Trophoblast cell (in vitro differentiated cells and primary cell): ENCODE measurements at regions not wholly inside any gene's neighbourhood (a gene's known extent, or its start where the extent isn't known, plus 50 kb on each side); places are given as distances from the start of the nearest gene placed in this dataset.

Experiments
- DNase-seq, 2 donors: peaks; one replicate each; pipeline ENCODE4 v3.0.0-alpha.2; 2016
- H2AFZ ChIP-seq: 2 replicates; pipeline ENCODE4 v1.6.1; 2013; ENCODE audit warnings: low read length, moderate library complexity, mild to moderate bottlenecking; ENCODE audit not compliant: insufficient read depth, poor library complexity
- H2AK5ac ChIP-seq: 2 replicates; pipeline ENCODE4 v1.6.1; 2013; ENCODE audit warnings: mild to moderate bottlenecking, low read length
- H2BK120ac ChIP-seq: 2 replicates; pipeline ENCODE4 v1.6.1; 2013; ENCODE audit warnings: low read length, mild to moderate bottlenecking, moderate library complexity; ENCODE audit not compliant: insufficient read depth, poor library complexity
- H2BK12ac ChIP-seq: 2 replicates; pipeline ENCODE4 v1.6.1; 2013; ENCODE audit warnings: mild to moderate bottlenecking, low read length, moderate library complexity
- H2BK5ac ChIP-seq: 2 replicates; pipeline ENCODE4 v1.6.1; 2013; ENCODE audit warnings: low read length, low read depth, moderate library complexity, mild to moderate bottlenecking; ENCODE audit not compliant: poor library complexity
- H3K14ac ChIP-seq: 2 replicates; pipeline ENCODE4 v1.6.1; 2013; ENCODE audit warnings: mild to moderate bottlenecking, low read length
- H3K18ac ChIP-seq: 2 replicates; pipeline ENCODE4 v1.6.1; 2013; ENCODE audit warnings: mild to moderate bottlenecking, low read length
- H3K23ac ChIP-seq: 2 replicates; pipeline ENCODE4 v1.6.1; 2013; ENCODE audit warnings: low read length
- H3K27ac ChIP-seq: 2 replicates; pipeline ENCODE4 v1.5.1; 2013; ENCODE audit warnings: low read depth, mild to moderate bottlenecking, inconsistent platforms, low read length, moderate library complexity
- H3K27me3 ChIP-seq: 2 replicates; pipeline ENCODE4 v1.6.1; 2013; ENCODE audit warnings: inconsistent platforms, mild to moderate bottlenecking, low read length, moderate library complexity; ENCODE audit not compliant: insufficient read depth
- H3K36me3 ChIP-seq, 2 experiments: 1 replicate in 1 of 2; 2 replicates in 1 of 2; pipeline ENCODE4 v1.6.1; 2013; ENCODE audit warnings: low read length in 2 of 2, mild to moderate bottlenecking in 2 of 2, moderate library complexity in 1 of 2; ENCODE audit not compliant: insufficient read depth in 2 of 2, control insufficient read depth in 1 of 2
- H3K4ac ChIP-seq: 2 replicates; pipeline ENCODE4 v1.6.1; 2013; ENCODE audit warnings: low read depth, mild to moderate bottlenecking, low read length, moderate library complexity
- H3K4me1 ChIP-seq, 2 experiments: 1 replicate in 1 of 2; 2 replicates in 1 of 2; pipeline ENCODE4 v1.6.1; 2013; ENCODE audit warnings: low read length in 2 of 2, mild to moderate bottlenecking in 2 of 2, moderate library complexity in 1 of 2; ENCODE audit not compliant: insufficient read depth in 2 of 2, control insufficient read depth in 1 of 2
- H3K4me2 ChIP-seq: 2 replicates; pipeline ENCODE4 v1.6.1; 2013; ENCODE audit warnings: inconsistent platforms, mild to moderate bottlenecking, low read length, moderate library complexity
- H3K4me3 ChIP-seq: 2 replicates; pipeline ENCODE4 v1.5.1; 2013; ENCODE audit warnings: mild to moderate bottlenecking, low read depth, low read length, inconsistent platforms
- H3K79me1 ChIP-seq: one replicate; pipeline ENCODE4 v1.6.1; 2013; ENCODE audit warnings: low read length
- H3K79me2 ChIP-seq: 2 replicates; pipeline ENCODE4 v1.6.1; 2013; ENCODE audit warnings: low read length, mild to moderate bottlenecking; ENCODE audit not compliant: control insufficient read depth, insufficient read depth, poor library complexity
- H3K9ac ChIP-seq: 2 replicates; pipeline ENCODE4 v1.6.1; 2013; ENCODE audit warnings: mild to moderate bottlenecking, low read length
- H3K9me3 ChIP-seq: 2 replicates; pipeline ENCODE4 v1.6.1; 2013; ENCODE audit warnings: low read depth, mild to moderate bottlenecking, control low read depth, inconsistent platforms, low read length; ENCODE audit not compliant: insufficient read depth
- H4K12ac ChIP-seq: 2 replicates; pipeline ENCODE4 v1.6.1; 2013; ENCODE audit warnings: low read depth, mild to moderate bottlenecking, low read length, moderate library complexity
- H4K8ac ChIP-seq: 2 replicates; pipeline ENCODE4 v1.6.1; 2013; ENCODE audit warnings: low read depth, mild to moderate bottlenecking, low read length, moderate library complexity
- H4K91ac ChIP-seq: one replicate; pipeline ENCODE4 v1.6.1; 2013; ENCODE audit warnings: low read depth, mild to moderate bottlenecking, low read length, moderate library complexity
- whole genome bisulfite sequencing: extraction: QIAGEN DNeasy Blood & Tissue Kit; methylation state at CpG from one replicate; pipeline ENCODE4 v1.1.7; 2013; ENCODE audit warnings: missing lambda C conversion rate; ENCODE audit not compliant: insufficient read length, insufficient coverage; ENCODE audit errors: extremely low coverage; 5-methylcytosine and 5-hydroxymethylcytosine counted together

DNA sequence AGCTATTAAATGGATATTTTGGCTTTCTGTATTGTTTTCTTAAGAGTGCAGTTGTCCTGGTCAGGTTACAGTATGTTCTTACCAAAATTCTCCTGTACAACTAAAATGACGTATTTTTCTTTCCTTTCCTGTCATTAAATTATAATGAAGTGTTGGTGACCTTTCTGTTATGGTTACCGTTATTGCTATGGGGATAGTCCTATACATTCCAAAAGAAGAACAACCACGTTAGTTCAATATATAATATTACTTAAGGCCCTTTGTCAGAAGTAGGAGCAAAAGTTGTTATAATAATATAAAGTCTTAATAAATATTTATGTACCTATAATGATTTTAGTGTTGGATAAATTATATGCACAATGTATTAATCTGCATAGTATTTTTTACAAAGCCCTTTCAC lies 82.4 kb upstream of the NREP start:
- H4K12ac ChIP-seq, result no peak overlapping the region
- no peaks in the 10 kb centered on the region for H3K36me3 ChIP-seq
- H4K91ac ChIP-seq, result no peak overlapping the region
- no peaks in the 10 kb centered on the region for H3K79me1 ChIP-seq
- WGBS, result no CpG with 5 or more reads among the region's 3 CpGs
- H4K8ac ChIP-seq, result no peak overlapping the region
- no peaks in the 10 kb centered on the region for H3K9me3 ChIP-seq
- no peak overlapping the region for H3K9ac ChIP-seq
- H3K79me2 ChIP-seq, result no peaks in the 10 kb centered on the region
- no peak overlapping the region for H3K14ac ChIP-seq
- no peaks in the 10 kb centered on the region for H3K4me1 ChIP-seq
- H3K27ac ChIP-seq, result no peak overlapping the region
- no peaks in the 10 kb centered on the region for H3K27me3 ChIP-seq
- H2BK12ac ChIP-seq, result no peak overlapping the region
- no peak overlapping the region for H3K23ac ChIP-seq
- no peak for DNase-seq
- H2BK5ac ChIP-seq, result no peak overlapping the region
- no peak overlapping the region for H2AK5ac ChIP-seq
- no peak overlapping the region for H3K4ac ChIP-seq
- no peak overlapping the region for H3K4me3 ChIP-seq
- H3K4me2 ChIP-seq, result no peak overlapping the region
- no peak overlapping the region for H2AFZ ChIP-seq
- H2BK120ac ChIP-seq, result no peak overlapping the region
- no peak overlapping the region for H3K18ac ChIP-seq

GRCh38 chr5:111836426-111836825 lies 79.4 kb upstream of the NREP start:
- H3K4me1 ChIP-seq, result no peaks in the 10 kb centered on the region
- H3K4me3 ChIP-seq, result no peak overlapping the region
- no peaks in the 10 kb centered on the region for H3K79me1 ChIP-seq
- peak; percentile 6 to 26 for DNase-seq
- H3K36me3 ChIP-seq, result no peaks in the 10 kb centered on the region
- H2BK12ac ChIP-seq, result no peak overlapping the region
- H3K27ac ChIP-seq, result no peak overlapping the region
- no peak overlapping the region for H2AFZ ChIP-seq
- no peak overlapping the region for H4K8ac ChIP-seq
- H2AK5ac ChIP-seq, result no peak overlapping the region
- H2BK120ac ChIP-seq, result no peak overlapping the region
- no peak overlapping the region for H3K9ac ChIP-seq
- no peaks in the 10 kb centered on the region for H3K9me3 ChIP-seq
- no peak overlapping the region for H3K23ac ChIP-seq
- no peak overlapping the region for H4K12ac ChIP-seq
- H3K18ac ChIP-seq, result no peak overlapping the region
- H2BK5ac ChIP-seq, result no peak overlapping the region
- no peak overlapping the region for H3K4ac ChIP-seq
- H3K27me3 ChIP-seq, result no peaks in the 10 kb centered on the region
- H4K91ac ChIP-seq, result no peak overlapping the region
- H3K14ac ChIP-seq, result no peak overlapping the region
- H3K4me2 ChIP-seq, result no peak overlapping the region
- no peaks in the 10 kb centered on the region for H3K79me2 ChIP-seq

GRCh38 chr5:111834926-111835599 lies 78.1 kb upstream of the NREP start:
- H3K18ac ChIP-seq, result no peak overlapping the region
- H3K27me3 ChIP-seq, result no peaks in the 10 kb centered on the region
- no peak overlapping the region for H4K12ac ChIP-seq
- H2BK12ac ChIP-seq, result no peak overlapping the region
- no peak overlapping the region for H3K9ac ChIP-seq
- no peaks in the 10 kb centered on the region for H3K79me1 ChIP-seq
- H3K14ac ChIP-seq, result no peak overlapping the region
- no peak overlapping the region for H2BK5ac ChIP-seq
- H2AK5ac ChIP-seq, result no peak overlapping the region
- no peaks in the 10 kb centered on the region for H3K36me3 ChIP-seq
- H3K4ac ChIP-seq, result no peak overlapping the region
- no peak overlapping the region for H3K4me2 ChIP-seq
- DNase-seq, result no peak
- H4K8ac ChIP-seq, result no peak overlapping the region
- no peak overlapping the region for H3K23ac ChIP-seq
- no peak overlapping the region for H2AFZ ChIP-seq
- no peak overlapping the region for H2BK120ac ChIP-seq
- H3K79me2 ChIP-seq, result no peaks in the 10 kb centered on the region
- no peak overlapping the region for H4K91ac ChIP-seq
- H3K9me3 ChIP-seq, result no peaks in the 10 kb centered on the region
- no peaks in the 10 kb centered on the region for H3K4me1 ChIP-seq
- WGBS, result no CpG with 5 or more reads among the region's 2 CpGs
- H3K27ac ChIP-seq, result no peak overlapping the region
- H3K4me3 ChIP-seq, result no peak overlapping the region

- Histone ChIP-seq H3K27ac (no peak overlapping the region), H3K27me3 (no peaks in the 10 kb centered on the region), H4K8ac (no peak overlapping the region), H2AFZ (no peak overlapping the region), H3K18ac (no peak overlapping the region), H3K79me2 (no peaks in the 10 kb centered on the region), H3K4me2 (no peak overlapping the region), H3K36me3 (no peaks in the 10 kb centered on the region), H2BK120ac (no peak overlapping the region), H3K23ac (no peak overlapping the region), H3K4ac (no peak overlapping the region), H2BK12ac (no peak overlapping the region), H3K79me1 (no peaks in the 10 kb centered on the region), H4K12ac (no peak overlapping the region), H3K4me3 (no peak overlapping the region), H3K14ac (no peak overlapping the region), H3K9ac (no peak overlapping the region), H2BK5ac (no peak overlapping the region), H3K9me3 (peaks cover 3% of the 10 kb centered on the region), H4K91ac (no peak overlapping the region), H2AK5ac (no peak overlapping the region), H3K4me1 (no peaks in the 10 kb centered on the region)
- no CpG with 5 or more reads among the region's 1 CpG for WGBS
- peak in 1 of 2 donors; percentile 5 for DNase-seq
These were observed 73.3 kb upstream of the NREP start for GRCh38 chr5:111830333-111830732.
